PC-3 (cell line): ENCODE measurements at regions not wholly inside any gene's neighbourhood (a gene's known extent, or its start where the extent isn't known, plus 50 kb on each side); places are given as distances from the start of the nearest gene placed in this dataset.
A peak's percentile ranks its signal among the peaks of the same experiment; 100 is the strongest.

Experiments
- ATAC-seq: fragments of 200-7000 bp; cut with Tn5 transposase; 2 replicates; pipeline ENCODE4 v1.9.1; 2020; ENCODE audit warnings: mild to moderate bottlenecking, moderate library complexity
- BruUV-seq: library from RNA; stranded (reverse); fragments of 400-500 nt; replicated peaks from 2 replicates; lab custom pipeline; 2021; lab: Mats Ljungman, UMichigan
- CTCF ChIA-PET: fragments of 300-600 bp; sonication (Branson Sonifier 250); formaldehyde crosslinking; loops from one replicate; lab custom pipeline; 2022; ENCODE audit warnings: antibody characterized with exemption; lab: Charles Lee
- POLR2A ChIA-PET: fragments of 300-600 bp; sonication (Branson Sonifier 250); formaldehyde crosslinking; loops from one replicate; lab custom pipeline; 2022; ENCODE audit warnings: antibody characterized with exemption; ENCODE audit not compliant: unreplicated experiment; lab: Charles Lee
- DNase-seq: peaks from one replicate; pipeline ENCODE4 v3.0.0-alpha.2; 2015
- H2AFZ ChIP-seq: fragments of 300-600 bp; sonication (generic); 2 replicates; pipeline ENCODE4 v1.6.0; 2016; ENCODE audit warnings: antibody characterized with exemption, low read length
- H3F3A ChIP-seq: fragments of 300-600 bp; sonication (generic); one replicate; pipeline ENCODE4 v1.6.0; 2017; ENCODE audit warnings: antibody characterized with exemption, low read length, control low read depth, mild to moderate bottlenecking; ENCODE audit not compliant: unreplicated experiment
- H3K27ac ChIP-seq: fragments of 300-600 bp; sonication (generic); 2 replicates; pipeline ENCODE4 v1.5.1; 2016; ENCODE audit warnings: mild to moderate bottlenecking, low read length
- H3K27me3 ChIP-seq: fragments of 300-600 bp; sonication (generic); 2 replicates; pipeline ENCODE4 v1.6.1; 2016; ENCODE audit warnings: low read length, mixed read lengths
- H3K36me3 ChIP-seq: fragments of 300-600 bp; sonication (generic); 2 replicates; pipeline ENCODE4 v1.6.1; 2016; ENCODE audit warnings: low read depth, mixed run types, low read length, mixed read lengths
- H3K4me1 ChIP-seq: fragments of 300-600 bp; sonication (generic); 2 replicates; pipeline ENCODE4 v1.5.1; 2016; ENCODE audit warnings: low read length; ENCODE audit not compliant: insufficient read depth
- H3K4me2 ChIP-seq: fragments of 300-600 bp; sonication (generic); 2 replicates; pipeline ENCODE4 v1.6.0; 2016; ENCODE audit warnings: low read length
- H3K4me3 ChIP-seq: fragments of 300-600 bp; sonication (generic); 2 replicates; pipeline ENCODE4 v1.5.1; 2016; ENCODE audit warnings: mild to moderate bottlenecking, low read length, mixed read lengths
- H3K79me2 ChIP-seq: fragments of 300-600 bp; sonication (generic); 2 replicates; pipeline ENCODE4 v1.6.1; 2017; ENCODE audit warnings: low read length, mixed read lengths
- H3K9ac ChIP-seq: fragments of 300-600 bp; sonication (generic); 2 replicates; pipeline ENCODE4 v1.6.0; 2016; ENCODE audit warnings: mild to moderate bottlenecking, low read length
- H3K9me2 ChIP-seq: fragments of 300-600 bp; sonication (generic); replicated peaks from 2 replicates; pipeline ENCODE4 v1.6.1; 2016; ENCODE audit warnings: mixed run types, low read length, mixed read lengths
- H3K9me3 ChIP-seq: fragments of 300-600 bp; sonication (generic); 2 replicates; pipeline ENCODE4 v1.6.1; 2016; ENCODE audit warnings: low read length, mixed read lengths
- H4K20me1 ChIP-seq: fragments of 300-600 bp; sonication (generic); 2 replicates; pipeline ENCODE4 v1.6.1; 2016; ENCODE audit warnings: low read length, mixed read lengths
- CTCF ChIP-seq: fragments of 300-600 bp; sonication (generic); conservative IDR thresholded peaks from 2 replicates; pipeline ENCODE4 v1.5.1; 2017; ENCODE audit warnings: antibody characterized with exemption, low read depth, mild to moderate bottlenecking, low read length
- EZH2 ChIP-seq: fragments of 300-600 bp; sonication (generic); IDR thresholded peaks from one replicate; pipeline ENCODE4 v1.6.1; 2017; ENCODE audit warnings: antibody characterized with exemption, mild to moderate bottlenecking, low read length; ENCODE audit not compliant: unreplicated experiment
- EZH2phosphoT487 ChIP-seq: fragments of 300-600 bp; sonication (generic); IDR thresholded peaks from 2 replicates; pipeline ENCODE4 v1.6.1; 2018; ENCODE audit warnings: mild to moderate bottlenecking, antibody characterized with exemption, low read length, borderline replicate concordance
- intact Hi-C: fragments of 100-400 bp; cut with micrococcal nuclease; formaldehyde crosslinking; loops from 2 replicates; pipeline ENCODE4 v1.9.0; 2023

- Histone ChIP-seq H3K4me3 (no peak overlapping the region), H3K27me3 (no peaks in the 10 kb centered on the region), H4K20me1 (no peaks in the 10 kb centered on the region), H3K79me2 (no peaks in the 10 kb centered on the region), H3K4me1 (peaks cover 12% of the 10 kb centered on the region; the same call in 1 of the 2 replicates), H3K36me3 (no peaks in the 10 kb centered on the region), H3K27ac (no peak overlapping the region), H3K9me3 (no peaks in the 10 kb centered on the region), H3K9me2 (no peaks in the 10 kb centered on the region), H3K4me2 (no peak overlapping the region), H2AFZ (no peak overlapping the region), H3F3A (no peaks in the 10 kb centered on the region), H3K9ac (no peak overlapping the region)
- TF ChIP-seq CTCF = no peak
- TF ChIP-seq EZH2phosphoT487 = no peak
- no peak for TF ChIP-seq EZH2
- CTCF ChIA-PET = no interaction called here
- DNase-seq (peak; percentile 12), ATAC-seq (peak; percentile 79)
- intact Hi-C loops = loop anchor here (10.0 kb wide), 1 partner anchor 128 kb away; no protein-coding TSS in a partner anchor
- POLR2A ChIA-PET = no interaction called here
- BruUV-seq = no TSS peak
Measured at GRCh38 chr13:50386541-50387050, 371.4 kb downstream of the KCNRG start.

GRCh38 chr13:50387051-50387581 is 371.9 kb downstream of the KCNRG start:
- Histone ChIP-seq H3K36me3 (no peaks in the 10 kb centered on the region), H3K4me2 (no peak overlapping the region), H3K27ac (no peak overlapping the region), H3F3A (no peaks in the 10 kb centered on the region), H3K9me2 (no peaks in the 10 kb centered on the region), H2AFZ (no peak overlapping the region), H3K9me3 (no peaks in the 10 kb centered on the region), H3K4me3 (no peak overlapping the region), H3K27me3 (no peaks in the 10 kb centered on the region), H3K4me1 (peaks cover 12% of the 10 kb centered on the region; the same call in 1 of the 2 replicates), H3K9ac (no peak overlapping the region), H4K20me1 (no peaks in the 10 kb centered on the region), H3K79me2 (no peaks in the 10 kb centered on the region)
- CTCF ChIA-PET = no interaction called here
- TF ChIP-seq CTCF (peak; percentile 24; the same call in 1 of the 2 replicates), EZH2 (no peak), EZH2phosphoT487 (no peak)
- intact Hi-C loops = loop anchor here (10.0 kb wide), 1 partner anchor 128 kb away; no protein-coding TSS in a partner anchor
- BruUV-seq = no TSS peak
- POLR2A ChIA-PET = no interaction called here
- DNase-seq (peak; percentile 9), ATAC-seq (peak; percentile 56)

- Histone ChIP-seq H3K4me2 (no peak overlapping the region), H3K9me2 (no peaks in the 10 kb centered on the region), H3K79me2 (no peaks in the 10 kb centered on the region), H3K9ac (no peak overlapping the region), H3K36me3 (no peaks in the 10 kb centered on the region), H3F3A (no peaks in the 10 kb centered on the region), H3K27ac (no peak overlapping the region), H4K20me1 (no peaks in the 10 kb centered on the region), H2AFZ (no peak overlapping the region), H3K4me3 (no peak overlapping the region), H3K27me3 (no peaks in the 10 kb centered on the region), H3K9me3 (no peaks in the 10 kb centered on the region), H3K4me1 (peaks cover 12% of the 10 kb centered on the region; the same call in 1 of the 2 replicates)
- no TSS peak for BruUV-seq
- TF ChIP-seq EZH2 = no peak
- ATAC-seq (peak; percentile 29; the same call in 1 of the 2 replicates), DNase-seq (no peak)
- CTCF ChIA-PET = no interaction called here
- POLR2A ChIA-PET = no interaction called here
- intact Hi-C loops = loop anchor here (10.0 kb wide), 1 partner anchor 126 kb away; no protein-coding TSS in a partner anchor
Measured at GRCh38 chr13:50388481-50388880, 373.2 kb downstream of the KCNRG start.
